ENCODE measurements at regions not wholly inside any gene's neighbourhood (a gene's known extent, or its start where the extent isn't known, plus 50 kb on each side); places are given as distances from the start of the nearest gene placed in this dataset.

GRCh38 chr9:86516564-86516963 is 162.4 kb upstream of the TUT7 start (continued):
- no peak for TF ChIP-seq THAP7 (CRISPR knock-in tag; IDR thresholded peaks at IDR 0.05)
- no peak for TF ChIP-seq TCF12 (IDR thresholded peaks at IDR 0.05)
- TF ChIP-seq TCF12 (CRISPR knock-in tag; IDR thresholded peaks at IDR 0.05): no peak
- no peak for TF ChIP-seq ZNF10 (CRISPR knock-in tag; IDR thresholded peaks at IDR 0.05; ENCODE audit: borderline replicate concordance, low read depth)
- TF ChIP-seq ZNF230 (CRISPR knock-in tag; IDR thresholded peaks at IDR 0.05): no peak
- no peak for TF ChIP-seq ZNF282 (IDR thresholded peaks at IDR 0.05; ENCODE audit: partially characterized antibody)
- no peak for TF ChIP-seq TEAD3 (CRISPR knock-in tag; optimal IDR thresholded peaks at IDR 0.05; ENCODE audit: borderline replicate concordance)
- no peak for TF ChIP-seq U2AF2 (IDR thresholded peaks at IDR 0.05; ENCODE audit: low read depth, low read length)
- TF ChIP-seq IKZF4 (CRISPR knock-in tag; IDR thresholded peaks at IDR 0.05; ENCODE audit: borderline replicate concordance, low read depth, not compliant biosample characterization): no peak
- TF ChIP-seq RARG (CRISPR knock-in tag; IDR thresholded peaks at IDR 0.05; ENCODE audit: low read depth): no peak

- Histone ChIP-seq H3K27me3 (ENCODE audit: control insufficient read depth in 1 of 2, insufficient read depth in 2 of 2, low read length in 2 of 2) (peaks cover 2 to 20% of the 10 kb centered on the region in 2 experiments; a peak in 2 of 5 replicates), H2AFZ (ENCODE audit: low read length) (no peak overlapping the region), H3K27ac (ENCODE audit: extremely low read length, insufficient read depth, low read length) (no peak overlapping the region), H3K79me2 (ENCODE audit: insufficient read depth, low read length) (no peaks in the 10 kb centered on the region), H3K4me2 (ENCODE audit: low read depth, low read length) (no peak overlapping the region), H4K20me1 (ENCODE audit: insufficient read depth, low read length) (no peaks in the 10 kb centered on the region), H3K9ac (ENCODE audit: insufficient read depth, low read depth, low read length) (no peak overlapping the region), H3K9me3 (ENCODE audit: low read length) (no peaks in the 10 kb centered on the region), H3K4me1 (ENCODE audit: insufficient read depth, low read length) (no peaks in the 10 kb centered on the region), H3K36me3 (replicated peaks in 1 of 2; ENCODE audit: control insufficient read depth in 1 of 2, insufficient read depth in 2 of 2, low read length in 2 of 2) (no peaks in the 10 kb centered on the region), H3K4me3 (replicated peaks in 1 of 3; ENCODE audit: insufficient read depth in 1 of 3, low read depth in 2 of 3, low read length in 3 of 3) (no peak overlapping the region)
- in situ Hi-C loops (cut with HindIII; ENCODE audit: extremely low pct_ligation_motif_present, low pct_unique_long_range_greater_than_20kb) (no loop called here), intact Hi-C loops (cut with micrococcal nuclease; ENCODE audit: unreplicated experiment) (no loop called here)
- TF ChIP-seq XBP1 (CRISPR knock-in tag; IDR thresholded peaks at IDR 0.05): no peak
- TF ChIP-seq MLLT10 (CRISPR knock-in tag; IDR thresholded peaks at IDR 0.05): no peak
- TF ChIP-seq HIVEP1 (CRISPR knock-in tag; IDR thresholded peaks at IDR 0.05): no peak
- no peak for TF ChIP-seq FOXP1 (IDR thresholded peaks at IDR 0.05)
- TF ChIP-seq FOXP1 (CRISPR knock-in tag; IDR thresholded peaks at IDR 0.05): no peak
- TF ChIP-seq NCOA2 (CRISPR knock-in tag; IDR thresholded peaks at IDR 0.05): no peak
- no peak for TF ChIP-seq NFKBIZ (CRISPR knock-in tag; IDR thresholded peaks at IDR 0.05)
- no peak for TF ChIP-seq ARID5B (CRISPR knock-in tag; IDR thresholded peaks at IDR 0.05)
- no peak for TF ChIP-seq CHD4 (IDR thresholded peaks at IDR 0.05; ENCODE audit: borderline replicate concordance, low read length)
- ChIA-PET CTCF (ENCODE audit: low intra/inter-chr PET ratio, low total read pairs) (no interaction called here), POLR2A (no interaction called here)
- ATAC-seq (no peak), DNase-seq (ENCODE audit: low spot score) (no peak), FAIRE-seq (no peak)
- BruUV-seq (replicated peaks): no TSS peak
- WGBS (ENCODE audit: low lambda C conversion rate): 0% methylated on average over 4 of the region's 4 CpGs
Measured at GRCh38 chr9:86515221-86515620, 161.0 kb upstream of the TUT7 start.

Measured in HepG2 (cell line).